ENCODE measurements at regions not wholly inside any gene's neighbourhood (a gene's known extent, or its start where the extent isn't known, plus 50 kb on each side); places are given as distances from the start of the nearest gene placed in this dataset.

- Mint-ChIP-seq H3K4me1 (ENCODE audit: low read depth) (no peaks in the 10 kb centered on the region), H3K36me3 (no peaks in the 10 kb centered on the region), H3K4me3 (no peak overlapping the region), H3K27me3 (no peaks in the 10 kb centered on the region), H3K9me3 (no peaks in the 10 kb centered on the region), H3K27ac (no peak overlapping the region)
- DNase-seq, result no peak
- intact Hi-C loops (cut with micrococcal nuclease), result no loop called here
- CTCF ChIA-PET, result no interaction called here
- POLR2A ChIA-PET, result no interaction called here
These were observed 384.7 kb downstream of the GRIN2B start for GRCh38 chr12:13596714-13597113.

- CTCF ChIA-PET, result no interaction called here
- intact Hi-C loops (cut with micrococcal nuclease), result no loop called here
- no peak for DNase-seq
- Mint-ChIP-seq H3K9me3 (no peaks in the 10 kb centered on the region), H3K4me3 (no peak overlapping the region), H3K4me1 (ENCODE audit: low read depth) (no peaks in the 10 kb centered on the region), H3K36me3 (no peaks in the 10 kb centered on the region), H3K27ac (no peak overlapping the region), H3K27me3 (no peaks in the 10 kb centered on the region)
- POLR2A ChIA-PET, result no interaction called here
These were observed 385.6 kb downstream of the GRIN2B start for GRCh38 chr12:13595536-13596443.

GRCh38 chr12:13594731-13595514 is 386.5 kb downstream of the GRIN2B start:
- H3K27ac Mint-ChIP-seq, result no peak overlapping the region
- H3K36me3 Mint-ChIP-seq, result no peaks in the 10 kb centered on the region
- no peaks in the 10 kb centered on the region for H3K4me1 Mint-ChIP-seq (ENCODE audit: low read depth)
- ChIA-PET POLR2A (no interaction called here), CTCF (no interaction called here)
- no peak for DNase-seq
- H3K4me3 Mint-ChIP-seq, result no peak overlapping the region
- no peaks in the 10 kb centered on the region for H3K27me3 Mint-ChIP-seq
- no peaks in the 10 kb centered on the region for H3K9me3 Mint-ChIP-seq
- intact Hi-C loops (cut with micrococcal nuclease), result no loop called here

GRCh38 chr12:13592063-13592942 is 389.1 kb downstream of the GRIN2B start:
- H3K27me3 Mint-ChIP-seq, result no peaks in the 10 kb centered on the region
- H3K9me3 Mint-ChIP-seq, result no peaks in the 10 kb centered on the region
- no peaks in the 10 kb centered on the region for H3K4me1 Mint-ChIP-seq (ENCODE audit: low read depth)
- no peak for DNase-seq
- no peak overlapping the region for H3K27ac Mint-ChIP-seq
- POLR2A ChIA-PET, result no interaction called here
- CTCF ChIA-PET, result interaction anchor here (1.6 kb wide), 1 partner anchor 58 kb away, joined by 5 read pairs; no protein-coding TSS in a partner anchor
- intact Hi-C loops (cut with micrococcal nuclease), result no loop called here
- H3K4me3 Mint-ChIP-seq, result no peak overlapping the region
- no peaks in the 10 kb centered on the region for H3K36me3 Mint-ChIP-seq

GRCh38 chr12:13591488-13591887 is 389.9 kb downstream of the GRIN2B start:
- DNase-seq, result no peak
- Mint-ChIP-seq H3K4me1 (ENCODE audit: low read depth) (no peaks in the 10 kb centered on the region), H3K9me3 (no peaks in the 10 kb centered on the region), H3K36me3 (no peaks in the 10 kb centered on the region), H3K4me3 (no peak overlapping the region), H3K27me3 (no peaks in the 10 kb centered on the region), H3K27ac (no peak overlapping the region)
- POLR2A ChIA-PET, result no interaction called here
- CTCF ChIA-PET, result interaction anchor here (1.6 kb wide), 1 partner anchor 57 kb away, joined by 5 read pairs; no protein-coding TSS in a partner anchor
- intact Hi-C loops (cut with micrococcal nuclease), result no loop called here

- H3K27me3 Mint-ChIP-seq, result no peaks in the 10 kb centered on the region
- H3K9me3 Mint-ChIP-seq, result no peaks in the 10 kb centered on the region
- no peak for DNase-seq
- ChIA-PET CTCF (interaction anchor here (1.6 kb wide), 1 partner anchor 57 kb away, joined by 5 read pairs; no protein-coding TSS in a partner anchor), POLR2A (no interaction called here)
- intact Hi-C loops (cut with micrococcal nuclease), result no loop called here
- H3K4me3 Mint-ChIP-seq, result no peak overlapping the region
- H3K27ac Mint-ChIP-seq, result no peak overlapping the region
- no peaks in the 10 kb centered on the region for H3K4me1 Mint-ChIP-seq (ENCODE audit: low read depth)
- no peaks in the 10 kb centered on the region for H3K36me3 Mint-ChIP-seq
These were observed 390.3 kb downstream of the GRIN2B start for GRCh38 chr12:13591059-13591458.

- intact Hi-C loops (cut with micrococcal nuclease), result no loop called here
- CTCF ChIA-PET, result no interaction called here
- Mint-ChIP-seq H3K27me3 (no peaks in the 10 kb centered on the region), H3K9me3 (no peaks in the 10 kb centered on the region), H3K27ac (no peak overlapping the region), H3K4me1 (ENCODE audit: low read depth) (no peaks in the 10 kb centered on the region), H3K4me3 (no peak overlapping the region), H3K36me3 (no peaks in the 10 kb centered on the region)
- DNase-seq, result no peak
- POLR2A ChIA-PET, result no interaction called here
These were observed 392.0 kb downstream of the EMP1 start for GRCh38 chr12:13588574-13588973.

- ChIA-PET POLR2A (no interaction called here), CTCF (no interaction called here)
- Mint-ChIP-seq H3K4me1 (ENCODE audit: low read depth) (no peaks in the 10 kb centered on the region), H3K36me3 (no peaks in the 10 kb centered on the region), H3K27ac (no peak overlapping the region), H3K27me3 (no peaks in the 10 kb centered on the region), H3K4me3 (no peak overlapping the region), H3K9me3 (no peaks in the 10 kb centered on the region)
- intact Hi-C loops (cut with micrococcal nuclease), result no loop called here
- DNase-seq, result no peak
These were observed 391.3 kb downstream of the EMP1 start for GRCh38 chr12:13587721-13588390.

GRCh38 chr12:13586361-13586760 is 389.8 kb downstream of the EMP1 start:
- H3K9me3 Mint-ChIP-seq, result no peaks in the 10 kb centered on the region
- intact Hi-C loops (cut with micrococcal nuclease), result no loop called here
- H3K27me3 Mint-ChIP-seq, result no peaks in the 10 kb centered on the region
- H3K4me3 Mint-ChIP-seq, result no peak overlapping the region
- H3K4me1 Mint-ChIP-seq (ENCODE audit: low read depth), result no peaks in the 10 kb centered on the region
- POLR2A ChIA-PET, result no interaction called here
- no peaks in the 10 kb centered on the region for H3K36me3 Mint-ChIP-seq
- no peak overlapping the region for H3K27ac Mint-ChIP-seq
- no peak for DNase-seq
- CTCF ChIA-PET, result no interaction called here

GRCh38 chr12:13584541-13584940 is 388.0 kb downstream of the EMP1 start:
- DNase-seq, result no peak
- intact Hi-C loops (cut with micrococcal nuclease), result no loop called here
- Mint-ChIP-seq H3K4me1 (ENCODE audit: low read depth) (no peaks in the 10 kb centered on the region), H3K27ac (no peak overlapping the region), H3K27me3 (no peaks in the 10 kb centered on the region), H3K36me3 (no peaks in the 10 kb centered on the region), H3K9me3 (no peaks in the 10 kb centered on the region), H3K4me3 (no peak overlapping the region)
- CTCF ChIA-PET, result no interaction called here
- POLR2A ChIA-PET, result no interaction called here

- no peak for DNase-seq
- ChIA-PET POLR2A (no interaction called here), CTCF (no interaction called here)
- Mint-ChIP-seq H3K4me3 (no peak overlapping the region), H3K27me3 (no peaks in the 10 kb centered on the region), H3K4me1 (ENCODE audit: low read depth) (no peaks in the 10 kb centered on the region), H3K36me3 (no peaks in the 10 kb centered on the region), H3K9me3 (no peaks in the 10 kb centered on the region), H3K27ac (no peak overlapping the region)
- intact Hi-C loops (cut with micrococcal nuclease), result no loop called here
These were observed 387.1 kb downstream of the EMP1 start for GRCh38 chr12:13583630-13584029.

- H3K4me3 Mint-ChIP-seq, result no peak overlapping the region
- POLR2A ChIA-PET, result no interaction called here
- CTCF ChIA-PET, result no interaction called here
- no peak overlapping the region for H3K27ac Mint-ChIP-seq
- no peak for DNase-seq
- no peaks in the 10 kb centered on the region for H3K27me3 Mint-ChIP-seq
- H3K36me3 Mint-ChIP-seq, result no peaks in the 10 kb centered on the region
- H3K9me3 Mint-ChIP-seq, result no peaks in the 10 kb centered on the region
- H3K4me1 Mint-ChIP-seq (ENCODE audit: low read depth), result no peaks in the 10 kb centered on the region
- intact Hi-C loops (cut with micrococcal nuclease), result no loop called here
These were observed 385.9 kb downstream of the EMP1 start for GRCh38 chr12:13582421-13582820.

Measured in activated CD4-positive, alpha-beta memory T cell treated with anti-CD3 and anti-CD28 coated beads for 36 hours (primary cell).